GM12865 (cell line): ENCODE measurements at regions not wholly inside any gene's neighbourhood (a gene's known extent, or its start where the extent isn't known, plus 50 kb on each side); places are given as distances from the start of the nearest gene placed in this dataset.

Source experiments
- DNase-seq: peaks from one replicate; pipeline ENCODE4 v3.0.0; 2010; ENCODE audit warnings: low read depth
- H3K4me3 ChIP-seq: 2 replicates; pipeline ENCODE4 v1.5.1; 2011; ENCODE audit warnings: mild to moderate bottlenecking, low read depth, low read length, control low read depth
- TF ChIP-seq, protein P1 (sequence below): IDR thresholded peaks from 2 replicates; pipeline ENCODE4 v1.5.1; 2011; ENCODE audit warnings: low read length, control low read depth, low read depth, inconsistent platforms; ENCODE audit not compliant: insufficient read depth; ENCODE audit errors: missing control alignments

GRCh38 chr3:140829796-140830195 lies 111.8 kb upstream of the SLC25A36 start:
- no peak for DNase-seq
- H3K4me3 ChIP-seq: no peak overlapping the region
- TF ChIP-seq, protein P1, sequence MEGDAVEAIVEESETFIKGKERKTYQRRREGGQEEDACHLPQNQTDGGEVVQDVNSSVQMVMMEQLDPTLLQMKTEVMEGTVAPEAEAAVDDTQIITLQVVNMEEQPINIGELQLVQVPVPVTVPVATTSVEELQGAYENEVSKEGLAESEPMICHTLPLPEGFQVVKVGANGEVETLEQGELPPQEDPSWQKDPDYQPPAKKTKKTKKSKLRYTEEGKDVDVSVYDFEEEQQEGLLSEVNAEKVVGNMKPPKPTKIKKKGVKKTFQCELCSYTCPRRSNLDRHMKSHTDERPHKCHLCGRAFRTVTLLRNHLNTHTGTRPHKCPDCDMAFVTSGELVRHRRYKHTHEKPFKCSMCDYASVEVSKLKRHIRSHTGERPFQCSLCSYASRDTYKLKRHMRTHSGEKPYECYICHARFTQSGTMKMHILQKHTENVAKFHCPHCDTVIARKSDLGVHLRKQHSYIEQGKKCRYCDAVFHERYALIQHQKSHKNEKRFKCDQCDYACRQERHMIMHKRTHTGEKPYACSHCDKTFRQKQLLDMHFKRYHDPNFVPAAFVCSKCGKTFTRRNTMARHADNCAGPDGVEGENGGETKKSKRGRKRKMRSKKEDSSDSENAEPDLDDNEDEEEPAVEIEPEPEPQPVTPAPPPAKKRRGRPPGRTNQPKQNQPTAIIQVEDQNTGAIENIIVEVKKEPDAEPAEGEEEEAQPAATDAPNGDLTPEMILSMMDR: no peak

DNA sequence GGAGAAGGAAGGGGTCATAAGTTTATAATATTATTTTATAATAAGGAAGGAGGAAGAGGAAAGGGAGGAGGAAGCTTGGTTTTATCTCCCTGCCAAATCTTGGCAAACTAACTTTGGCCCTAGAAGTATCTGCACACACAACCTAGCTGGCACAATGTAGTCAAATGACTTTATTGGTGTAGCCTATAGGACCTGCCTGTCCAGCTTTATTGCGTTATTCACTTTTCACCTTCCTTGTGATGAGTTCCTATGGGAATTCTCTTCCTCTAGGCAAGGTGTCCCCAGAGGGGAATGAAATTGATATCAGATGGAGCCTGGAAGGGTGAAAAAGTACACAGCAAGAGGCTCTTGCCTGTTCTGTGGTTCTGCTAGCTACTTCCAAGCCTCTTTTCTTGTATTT lies 111.2 kb upstream of the SLC25A36 start:
- TF ChIP-seq, protein P1: no peak
- no peak overlapping the region for H3K4me3 ChIP-seq
- DNase-seq: no peak

- TF ChIP-seq, protein P1: no peak
- peak; percentile 65 for DNase-seq
- H3K4me3 ChIP-seq: no peak overlapping the region
Observed at GRCh38 chr3:140832883-140833282, 108.8 kb upstream of the SLC25A36 start.

DNA sequence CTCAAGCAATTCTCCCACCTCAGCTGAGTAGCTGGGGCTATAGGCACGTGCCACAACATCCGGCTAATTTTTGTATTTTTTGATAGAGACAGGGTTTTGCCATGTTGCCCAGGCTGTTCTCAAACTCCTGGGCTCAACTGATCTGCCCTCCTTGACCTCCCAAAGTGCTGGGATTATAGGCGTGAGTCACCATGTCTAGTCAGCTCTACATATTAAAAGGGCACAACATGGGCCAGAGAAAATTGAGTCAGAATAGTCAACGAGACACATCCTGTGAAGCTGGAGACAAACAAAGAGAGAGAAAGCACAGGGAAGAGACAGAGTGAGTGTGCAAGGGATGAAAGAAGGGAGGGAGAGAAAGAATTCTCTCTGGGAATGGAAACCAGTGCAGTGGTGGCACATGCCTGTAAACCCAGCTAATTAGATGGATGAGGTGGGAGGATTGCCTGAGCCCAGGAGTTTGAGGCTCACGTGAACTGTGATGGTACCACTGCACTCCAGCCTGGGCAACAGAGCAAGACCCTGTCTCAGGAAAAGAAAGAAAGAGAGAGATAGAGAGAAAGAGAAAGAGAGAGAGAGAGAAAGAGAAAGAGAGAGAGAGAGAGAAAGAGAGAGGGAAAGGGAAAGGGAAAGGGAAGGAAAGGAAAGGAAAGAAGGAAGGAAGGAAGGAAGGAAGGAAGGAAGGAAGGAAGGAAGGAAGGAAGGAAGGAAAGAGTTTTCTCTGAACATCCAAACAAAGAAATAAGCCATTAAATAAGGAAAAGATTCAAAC lies 107.2 kb upstream of the SLC25A36 start:
- no peak overlapping the region for H3K4me3 ChIP-seq
- DNase-seq: no peak
- TF ChIP-seq, protein P1: no peak

GRCh38 chr3:140842984-140843649 lies 98.5 kb upstream of the SLC25A36 start:
- peak; percentile 91 for DNase-seq
- TF ChIP-seq, protein P1: no peak
- no peak overlapping the region for H3K4me3 ChIP-seq

- DNase-seq: no peak
- no peak overlapping the region for H3K4me3 ChIP-seq
- TF ChIP-seq, protein P1: no peak
Observed at GRCh38 chr3:140843656-140844055, 98.0 kb upstream of the SLC25A36 start.
